Glutamatergic neuron (in vitro differentiated cells): ENCODE measurements at regions not wholly inside any gene's neighbourhood (a gene's known extent, or its start where the extent isn't known, plus 50 kb on each side); places are given as distances from the start of the nearest gene placed in this dataset.

Experiments used
- DNase-seq: peaks from one replicate; pipeline ENCODE4 v3.0.0; 2022
- H3K27ac Mint-ChIP-seq: one replicate; pipeline ENCODE4 v1.8.0; 2020; ENCODE audit warnings: mild to moderate bottlenecking, mixed read lengths, inconsistent platforms; ENCODE audit not compliant: unreplicated experiment
- H3K27me3 Mint-ChIP-seq: one replicate; pipeline ENCODE4 v1.8.0; 2020; ENCODE audit warnings: mild to moderate bottlenecking, moderate library complexity, mixed read lengths, inconsistent platforms; ENCODE audit not compliant: unreplicated experiment
- H3K36me3 Mint-ChIP-seq: one replicate; pipeline ENCODE4 v1.8.0; 2020; ENCODE audit warnings: mild to moderate bottlenecking, mixed read lengths, inconsistent platforms; ENCODE audit not compliant: unreplicated experiment
- H3K4me1 Mint-ChIP-seq: one replicate; pipeline ENCODE4 v1.8.0; 2020; ENCODE audit warnings: mild to moderate bottlenecking, low read depth, mixed read lengths, inconsistent platforms; ENCODE audit not compliant: unreplicated experiment
- H3K4me3 Mint-ChIP-seq: one replicate; pipeline ENCODE4 v1.8.0; 2020; ENCODE audit warnings: mild to moderate bottlenecking, mixed read lengths, inconsistent platforms; ENCODE audit not compliant: unreplicated experiment
- H3K9me3 Mint-ChIP-seq: one replicate; pipeline ENCODE4 v1.8.0; 2020; ENCODE audit warnings: mild to moderate bottlenecking, moderate library complexity, mixed read lengths, inconsistent platforms; ENCODE audit not compliant: unreplicated experiment
- CTCF ChIP-seq: fragments of 200-600 bp; sonication (generic); IDR thresholded peaks from one replicate; pipeline ENCODE4 v1.5.0; 2021; ENCODE audit not compliant: partially characterized antibody, unreplicated experiment

GRCh38 chr22:48589901-48590300, 1237.8 kb downstream of the BRD1 start:
- Mint-ChIP-seq H3K4me1 (no peaks in the 10 kb centered on the region), H3K9me3 (peaks cover 12% of the 10 kb centered on the region), H3K36me3 (no peaks in the 10 kb centered on the region), H3K4me3 (no peak overlapping the region), H3K27ac (no peak overlapping the region), H3K27me3 (peaks cover 6% of the 10 kb centered on the region)
- peak; percentile 3 for DNase-seq
- no peak for TF ChIP-seq CTCF

- H3K4me1 Mint-ChIP-seq, result no peaks in the 10 kb centered on the region
- H3K27me3 Mint-ChIP-seq, result peaks cover 6% of the 10 kb centered on the region
- peaks cover 12% of the 10 kb centered on the region for H3K9me3 Mint-ChIP-seq
- H3K27ac Mint-ChIP-seq, result no peak overlapping the region
- TF ChIP-seq CTCF, result no peak
- no peak overlapping the region for H3K4me3 Mint-ChIP-seq
- DNase-seq, result no peak
- no peaks in the 10 kb centered on the region for H3K36me3 Mint-ChIP-seq
Measured at GRCh38 chr22:48588878-48589450, 1238.7 kb downstream of the BRD1 start.

- no peak for DNase-seq
- Mint-ChIP-seq H3K9me3 (peaks cover 9% of the 10 kb centered on the region), H3K27me3 (peaks cover 6% of the 10 kb centered on the region), H3K27ac (no peak overlapping the region), H3K4me1 (no peaks in the 10 kb centered on the region), H3K36me3 (no peaks in the 10 kb centered on the region), H3K4me3 (no peak overlapping the region)
- no peak for TF ChIP-seq CTCF
Measured at GRCh38 chr22:48588151-48588877, 1239.4 kb downstream of the BRD1 start.

GRCh38 chr22:48587236-48587865, 1240.3 kb downstream of the BRD1 start:
- Mint-ChIP-seq H3K4me3 (no peak overlapping the region), H3K36me3 (no peaks in the 10 kb centered on the region), H3K4me1 (no peaks in the 10 kb centered on the region), H3K27ac (peak overlapping the region; percentile 35), H3K9me3 (peaks cover 9% of the 10 kb centered on the region), H3K27me3 (peaks cover 6% of the 10 kb centered on the region)
- no peak for TF ChIP-seq CTCF
- DNase-seq, result no peak

DNA sequence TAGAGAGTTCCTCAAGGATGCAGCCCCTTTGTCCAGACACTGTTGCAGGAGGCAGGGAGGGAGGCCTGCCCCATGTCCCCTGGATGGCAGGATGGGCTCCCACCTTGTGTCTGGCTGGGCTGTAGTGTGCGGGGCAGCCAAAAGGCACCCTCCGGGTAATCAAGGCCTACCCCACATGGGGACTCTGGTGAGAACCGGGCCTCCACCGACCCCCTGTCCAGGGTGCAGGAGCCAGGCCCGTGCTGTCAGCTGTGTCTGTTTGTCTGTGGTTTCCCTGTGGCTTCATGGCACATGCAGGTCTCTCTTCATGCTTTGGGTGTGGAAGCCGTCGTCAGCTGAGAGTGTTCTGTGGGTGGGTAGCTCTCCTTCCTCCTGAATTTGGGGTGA, 1240.9 kb downstream of the BRD1 start:
- H3K4me1 Mint-ChIP-seq, result no peaks in the 10 kb centered on the region
- peak overlapping the region; percentile 35 for H3K27ac Mint-ChIP-seq
- DNase-seq, result no peak
- H3K4me3 Mint-ChIP-seq, result no peak overlapping the region
- H3K9me3 Mint-ChIP-seq, result peaks cover 9% of the 10 kb centered on the region
- H3K27me3 Mint-ChIP-seq, result peaks cover 6% of the 10 kb centered on the region
- no peaks in the 10 kb centered on the region for H3K36me3 Mint-ChIP-seq
- no peak for TF ChIP-seq CTCF
